ENCODE measurements at regions not wholly inside any gene's neighbourhood (a gene's known extent, or its start where the extent isn't known, plus 50 kb on each side); places are given as distances from the start of the nearest gene placed in this dataset.
"Not testable (repeated sequence)": the region's sequence is repeated elsewhere in the genome, so short reads cannot be mapped to it uniquely, and the experiment has no call there.

DNA sequence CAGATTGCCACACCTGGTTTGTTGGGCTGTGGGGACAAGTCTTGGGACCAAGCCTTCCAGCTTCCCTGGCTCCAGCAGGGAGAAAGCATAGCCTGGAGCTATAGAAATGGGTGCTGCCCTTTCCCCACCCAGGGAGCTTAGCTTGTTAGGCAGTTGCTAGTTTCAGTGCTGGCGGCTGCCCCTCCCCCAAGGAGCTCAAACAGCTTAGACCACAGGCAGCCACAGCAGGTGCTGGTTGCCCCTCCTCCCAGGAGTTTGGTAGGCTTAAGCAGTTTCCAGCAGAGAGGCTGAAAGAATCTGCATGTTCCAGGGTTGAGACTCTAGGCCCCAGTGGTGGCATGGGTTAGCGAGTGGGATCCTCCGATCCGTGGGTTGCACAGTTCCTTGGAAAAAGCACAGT, 889.7 kb downstream of the IGSF11 start:
- H3K4me3 ChIP-seq (ENCODE audit: low read depth, low read length), result no peak overlapping the region
- no peak for DNase-seq (ENCODE audit: low read depth)
- TF ChIP-seq, protein P1, sequence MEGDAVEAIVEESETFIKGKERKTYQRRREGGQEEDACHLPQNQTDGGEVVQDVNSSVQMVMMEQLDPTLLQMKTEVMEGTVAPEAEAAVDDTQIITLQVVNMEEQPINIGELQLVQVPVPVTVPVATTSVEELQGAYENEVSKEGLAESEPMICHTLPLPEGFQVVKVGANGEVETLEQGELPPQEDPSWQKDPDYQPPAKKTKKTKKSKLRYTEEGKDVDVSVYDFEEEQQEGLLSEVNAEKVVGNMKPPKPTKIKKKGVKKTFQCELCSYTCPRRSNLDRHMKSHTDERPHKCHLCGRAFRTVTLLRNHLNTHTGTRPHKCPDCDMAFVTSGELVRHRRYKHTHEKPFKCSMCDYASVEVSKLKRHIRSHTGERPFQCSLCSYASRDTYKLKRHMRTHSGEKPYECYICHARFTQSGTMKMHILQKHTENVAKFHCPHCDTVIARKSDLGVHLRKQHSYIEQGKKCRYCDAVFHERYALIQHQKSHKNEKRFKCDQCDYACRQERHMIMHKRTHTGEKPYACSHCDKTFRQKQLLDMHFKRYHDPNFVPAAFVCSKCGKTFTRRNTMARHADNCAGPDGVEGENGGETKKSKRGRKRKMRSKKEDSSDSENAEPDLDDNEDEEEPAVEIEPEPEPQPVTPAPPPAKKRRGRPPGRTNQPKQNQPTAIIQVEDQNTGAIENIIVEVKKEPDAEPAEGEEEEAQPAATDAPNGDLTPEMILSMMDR (IDR thresholded peaks at IDR 0.05; ENCODE audit: low read depth, low read length, missing control alignments), result no peak

DNA sequence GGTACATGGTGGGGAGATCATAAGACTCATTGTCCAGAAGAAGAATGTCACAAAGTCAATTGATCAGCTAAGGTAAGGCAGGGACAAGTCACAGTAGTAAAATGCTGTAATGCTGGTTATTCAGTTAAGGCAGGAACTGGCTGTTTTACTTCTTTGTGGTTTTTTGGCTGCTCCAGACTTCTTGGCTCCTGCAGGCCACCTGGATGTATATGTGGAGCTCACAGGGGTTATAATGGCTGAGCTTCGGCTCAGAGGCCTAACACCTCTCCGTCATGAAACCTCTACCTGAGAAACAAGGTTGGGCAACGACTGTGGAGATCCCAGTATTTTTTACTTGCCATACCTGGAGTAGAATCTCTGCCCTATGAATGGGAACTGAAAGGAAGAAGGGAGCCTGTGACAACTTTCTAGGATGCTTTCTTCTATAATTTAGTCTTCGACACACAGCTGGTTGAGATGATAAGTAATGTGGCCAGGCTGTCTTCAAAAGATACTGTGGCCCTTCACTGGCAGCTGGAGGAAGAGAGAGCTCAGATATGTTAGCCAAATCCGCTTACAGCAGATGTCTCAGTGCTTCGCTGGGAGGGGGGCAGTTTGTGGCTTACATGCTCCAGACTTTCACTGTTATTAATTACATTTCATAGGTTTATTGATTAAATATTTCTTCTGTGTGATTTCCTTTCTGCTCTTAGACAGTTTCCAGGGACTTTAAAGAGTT, 887.8 kb downstream of the IGSF11 start:
- TF ChIP-seq, protein P1 (IDR thresholded peaks at IDR 0.05; ENCODE audit: low read depth, low read length, missing control alignments), result no peak
- no peak overlapping the region for H3K4me3 ChIP-seq (ENCODE audit: low read depth, low read length)
- DNase-seq (ENCODE audit: low read depth), result no peak

DNA sequence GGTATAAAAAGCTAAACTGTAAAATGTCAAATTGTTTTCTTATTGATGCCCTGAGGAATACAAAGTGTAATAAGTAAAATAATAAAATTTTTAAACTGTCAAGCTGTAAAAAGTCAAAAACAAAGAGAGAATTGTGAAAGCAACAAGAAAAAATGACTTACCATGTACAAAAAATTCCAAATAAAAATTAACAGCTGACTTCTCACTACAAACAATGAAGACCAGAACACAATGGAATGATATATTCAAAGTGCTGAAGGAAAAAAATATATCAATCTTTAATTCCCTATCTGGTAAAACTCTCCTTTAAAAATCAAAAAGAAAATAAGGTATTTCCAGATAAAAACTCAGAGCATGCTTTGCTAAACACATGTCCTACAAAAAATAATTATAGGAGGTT, 883.5 kb downstream of the IGSF11 start:
- H3K4me3 ChIP-seq (ENCODE audit: low read depth, low read length), result no peak overlapping the region
- DNase-seq (ENCODE audit: low read depth), result no peak
- TF ChIP-seq, protein P1 (IDR thresholded peaks at IDR 0.05; ENCODE audit: low read depth, low read length, missing control alignments), result no peak

DNA sequence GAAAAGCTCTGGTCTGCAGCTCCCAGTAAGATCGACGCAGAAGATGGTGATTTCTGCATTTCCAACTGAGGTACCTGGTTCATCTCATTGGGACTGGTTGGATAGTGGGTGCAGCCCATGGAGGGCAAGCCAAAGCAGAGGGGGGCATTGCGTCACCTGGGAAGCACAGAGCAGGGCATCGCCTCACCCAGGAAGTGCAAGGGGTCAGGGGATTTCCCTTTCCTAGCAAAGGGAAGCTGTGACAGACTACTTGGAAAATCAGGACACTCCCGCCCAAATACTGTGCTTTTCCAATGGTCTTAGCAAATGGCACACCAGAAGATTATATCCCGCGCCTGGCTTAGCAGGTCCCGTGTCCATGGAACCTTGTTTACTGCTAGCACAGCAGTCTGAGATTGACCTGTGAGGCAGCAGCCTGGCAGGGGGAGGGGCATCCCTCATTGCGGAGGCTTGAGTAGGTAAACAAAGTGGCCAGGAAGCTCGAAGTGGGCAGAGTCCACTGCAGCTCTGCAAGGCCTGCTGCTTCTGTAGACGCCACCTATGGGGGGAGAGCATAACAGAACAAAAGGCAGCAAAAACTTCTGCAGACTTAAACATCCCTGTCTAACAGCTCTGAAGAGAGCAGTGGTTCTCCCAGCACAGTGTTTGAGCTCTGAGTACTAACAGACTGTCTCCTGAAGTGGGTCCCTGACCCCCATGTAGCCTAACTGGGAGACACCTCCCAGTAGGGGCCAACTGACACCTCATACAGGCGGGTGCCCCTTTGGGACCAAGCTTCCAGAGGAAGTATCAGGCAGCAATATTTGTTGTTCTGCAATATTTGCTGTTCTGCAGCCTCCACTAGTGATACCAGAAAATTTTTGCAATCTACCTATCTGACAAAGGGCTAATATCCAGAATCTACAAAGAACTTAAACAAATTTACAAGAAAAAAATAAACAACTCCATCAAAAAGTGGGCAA, 871.7 kb downstream of the IGSF11 start:
- H3K4me3 ChIP-seq (ENCODE audit: low read depth, low read length); DNase-seq (ENCODE audit: low read depth): not testable (repeated sequence)

GRCh38 chr3:118165413-118165812, 869.2 kb downstream of the IGSF11 start:
- TF ChIP-seq, protein P1 (IDR thresholded peaks at IDR 0.05; ENCODE audit: low read depth, low read length, missing control alignments), result no peak
- H3K4me3 ChIP-seq (ENCODE audit: low read depth, low read length), result no peak overlapping the region
- DNase-seq (ENCODE audit: low read depth), result no peak

- TF ChIP-seq, protein P1 (IDR thresholded peaks at IDR 0.05; ENCODE audit: low read depth, low read length, missing control alignments), result no peak
- H3K4me3 ChIP-seq (ENCODE audit: low read depth, low read length), result no peak overlapping the region
- DNase-seq (ENCODE audit: low read depth), result no peak
These were observed 867.1 kb downstream of the IGSF11 start for GRCh38 chr3:118167571-118167970.

GRCh38 chr3:118168175-118168574, 866.5 kb downstream of the IGSF11 start:
- no peak for DNase-seq (ENCODE audit: low read depth)
- H3K4me3 ChIP-seq (ENCODE audit: low read depth, low read length), result no peak overlapping the region
- TF ChIP-seq, protein P1 (IDR thresholded peaks at IDR 0.05; ENCODE audit: low read depth, low read length, missing control alignments), result no peak

Measured in GM12864 (cell line).